HG03469 (cell line): ENCODE measurements at regions not wholly inside any gene's neighbourhood (a gene's known extent, or its start where the extent isn't known, plus 50 kb on each side); places are given as distances from the start of the nearest gene placed in this dataset.

Experiments used
- ATAC-seq: cut with Tn5 transposase; IDR thresholded peaks from one replicate; pipeline ENCODE4 v1.9.1; 2021; ENCODE audit warnings: mild to moderate bottlenecking, moderate library complexity, moderate number of reproducible peaks; ENCODE audit not compliant: unreplicated experiment

GRCh38 chr1:200319148-200319547, 90.7 kb downstream of the ZNF281 start:
- ATAC-seq: no peak

- ATAC-seq: no peak
Measured at GRCh38 chr1:200317236-200317635, 92.6 kb downstream of the ZNF281 start.

- ATAC-seq: no peak
Measured at GRCh38 chr1:200316148-200316803, 93.6 kb downstream of the ZNF281 start.

GRCh38 chr1:200314085-200314750, 95.6 kb downstream of the ZNF281 start:
- ATAC-seq: no peak

GRCh38 chr1:200311256-200311655, 98.6 kb downstream of the ZNF281 start:
- ATAC-seq: no peak

- ATAC-seq: no peak
Measured at GRCh38 chr1:200310824-200311223, 99.0 kb downstream of the ZNF281 start.

- ATAC-seq: no peak
Measured at GRCh38 chr1:200307755-200308066, 102.1 kb downstream of the ZNF281 start.

- peak; percentile 33 for ATAC-seq
Measured at GRCh38 chr1:200306944-200307754, 102.7 kb downstream of the ZNF281 start.

GRCh38 chr1:200305806-200306205, 104.0 kb downstream of the ZNF281 start:
- no peak for ATAC-seq

GRCh38 chr1:200304171-200304570, 105.7 kb downstream of the ZNF281 start:
- ATAC-seq: no peak

GRCh38 chr1:200302921-200303290, 106.9 kb downstream of the ZNF281 start:
- ATAC-seq: no peak

- no peak for ATAC-seq
Measured at GRCh38 chr1:200302192-200302920, 107.5 kb downstream of the ZNF281 start.

GRCh38 chr1:200301152-200301551, 108.7 kb downstream of the ZNF281 start:
- ATAC-seq: no peak

- no peak for ATAC-seq
Measured at GRCh38 chr1:200299571-200299970, 110.3 kb downstream of the ZNF281 start.

GRCh38 chr1:200298242-200298641, 111.6 kb downstream of the ZNF281 start:
- ATAC-seq: no peak

- ATAC-seq: no peak
Measured at GRCh38 chr1:200296091-200296661, 113.7 kb downstream of the ZNF281 start.

GRCh38 chr1:200294241-200294640, 115.6 kb downstream of the ZNF281 start:
- ATAC-seq: no peak

- no peak for ATAC-seq
Measured at GRCh38 chr1:200292699-200293098, 117.1 kb downstream of the ZNF281 start.

GRCh38 chr1:200291106-200291505, 118.7 kb downstream of the ZNF281 start:
- ATAC-seq: no peak

- ATAC-seq: no peak
Measured at GRCh38 chr1:200290010-200290685, 119.7 kb downstream of the ZNF281 start.
